ENCODE measurements at regions not wholly inside any gene's neighbourhood (a gene's known extent, or its start where the extent isn't known, plus 50 kb on each side); places are given as distances from the start of the nearest gene placed in this dataset.
"Not testable (repeated sequence)": the region's sequence is repeated elsewhere in the genome, so short reads cannot be mapped to it uniquely, and the experiment has no call there.

GRCh38 chr3:84318273-84318809 lies 640.4 kb upstream of the CADM2 start:
- no peaks in the 10 kb centered on the region for H3K9me3 ChIP-seq (ENCODE audit: control insufficient read depth, insufficient read depth, low read length)
- H3K9me2 ChIP-seq (replicated peaks; ENCODE audit: control insufficient read depth, low read length): no peaks in the 10 kb centered on the region
- no peak overlapping the region for H3K4me3 ChIP-seq (ENCODE audit: low read length)
- no peaks in the 10 kb centered on the region for H3K36me3 ChIP-seq (ENCODE audit: control insufficient read depth, low read length)
- no peaks in the 10 kb centered on the region for H4K20me1 ChIP-seq (ENCODE audit: control insufficient read depth, insufficient read depth, low read depth, low read length)
- no peaks in the 10 kb centered on the region for H3K79me2 ChIP-seq (ENCODE audit: control insufficient read depth, low read length)
- no peaks in the 10 kb centered on the region for H3K4me1 ChIP-seq (ENCODE audit: control insufficient read depth, low read length)
- H3K27me3 ChIP-seq (ENCODE audit: control insufficient read depth, low read length): no peaks in the 10 kb centered on the region
- H3F3A ChIP-seq (ENCODE audit: control insufficient read depth, insufficient read depth): no peaks in the 10 kb centered on the region
- no peak overlapping the region for H3K4me2 ChIP-seq (ENCODE audit: low read length)
- TF ChIP-seq CTCF (IDR thresholded peaks at IDR 0.05; ENCODE audit: low read depth, low read length, poor library complexity, severe bottlenecking) (no peak), EZH2phosphoT487 (IDR thresholded peaks at IDR 0.05; ENCODE audit: borderline replicate concordance, low read length) (no peak)
- H3K27ac ChIP-seq (ENCODE audit: low read depth, low read length): no peak overlapping the region

- H4K20me1 ChIP-seq (ENCODE audit: control insufficient read depth, insufficient read depth, low read depth, low read length): not testable (repeated sequence)
These were observed 593.1 kb upstream of the CADM2 start for GRCh38 chr3:84365563-84366278.

More at GRCh38 chr3:84365563-84366278, 593.1 kb upstream of the CADM2 start:
- not testable (repeated sequence) for H3K9me3 ChIP-seq (ENCODE audit: control insufficient read depth, insufficient read depth, low read length); H3K4me2 ChIP-seq (ENCODE audit: low read length); H3K9me2 ChIP-seq (replicated peaks; ENCODE audit: control insufficient read depth, low read length); H3K79me2 ChIP-seq (ENCODE audit: control insufficient read depth, low read length); H3K27me3 ChIP-seq (ENCODE audit: control insufficient read depth, low read length); H3F3A ChIP-seq (ENCODE audit: control insufficient read depth, insufficient read depth); H3K27ac ChIP-seq (ENCODE audit: low read depth, low read length); H3K4me3 ChIP-seq (ENCODE audit: low read length); H3K4me1 ChIP-seq (ENCODE audit: control insufficient read depth, low read length); H3K36me3 ChIP-seq (ENCODE audit: control insufficient read depth, low read length)

Data from DOHH2 (cell line).